ENCODE measurements at regions not wholly inside any gene's neighbourhood (a gene's known extent, or its start where the extent isn't known, plus 50 kb on each side); places are given as distances from the start of the nearest gene placed in this dataset.

GRCh38 chr14:40269436-40269835 lies 837.2 kb upstream of the FBXO33 start (continued):
- TF ChIP-seq, protein P1, sequence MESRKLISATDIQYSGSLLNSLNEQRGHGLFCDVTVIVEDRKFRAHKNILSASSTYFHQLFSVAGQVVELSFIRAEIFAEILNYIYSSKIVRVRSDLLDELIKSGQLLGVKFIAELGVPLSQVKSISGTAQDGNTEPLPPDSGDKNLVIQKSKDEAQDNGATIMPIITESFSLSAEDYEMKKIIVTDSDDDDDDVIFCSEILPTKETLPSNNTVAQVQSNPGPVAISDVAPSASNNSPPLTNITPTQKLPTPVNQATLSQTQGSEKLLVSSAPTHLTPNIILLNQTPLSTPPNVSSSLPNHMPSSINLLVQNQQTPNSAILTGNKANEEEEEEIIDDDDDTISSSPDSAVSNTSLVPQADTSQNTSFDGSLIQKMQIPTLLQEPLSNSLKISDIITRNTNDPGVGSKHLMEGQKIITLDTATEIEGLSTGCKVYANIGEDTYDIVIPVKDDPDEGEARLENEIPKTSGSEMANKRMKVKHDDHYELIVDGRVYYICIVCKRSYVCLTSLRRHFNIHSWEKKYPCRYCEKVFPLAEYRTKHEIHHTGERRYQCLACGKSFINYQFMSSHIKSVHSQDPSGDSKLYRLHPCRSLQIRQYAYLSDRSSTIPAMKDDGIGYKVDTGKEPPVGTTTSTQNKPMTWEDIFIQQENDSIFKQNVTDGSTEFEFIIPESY (IDR thresholded peaks at IDR 0.05; ENCODE audit: borderline replicate concordance, low read depth) = no peak

- no peaks in the 10 kb centered on the region for H4K20me1 ChIP-seq (ENCODE audit: insufficient read depth)
- H3K4me1 ChIP-seq (ENCODE audit: control insufficient read depth in 1 of 2, insufficient read depth in 2 of 2, low read depth in 1 of 2, low read length in 1 of 2) = no peaks in the 10 kb centered on the region
- no peak overlapping the region for H3K27ac ChIP-seq (ENCODE audit: low read depth in 2 of 2, low read length in 1 of 2)
- ChIA-PET CTCF (no interaction called here), POLR2A (no interaction called here)
- no peaks in the 10 kb centered on the region for H3K9me3 ChIP-seq
- TF ChIP-seq RFX5 (IDR thresholded peaks at IDR 0.05; ENCODE audit: low read length) (no peak), RXRA (IDR thresholded peaks at IDR 0.05; ENCODE audit: borderline replicate concordance, low read depth) (no peak), TAF1 (IDR thresholded peaks at IDR 0.05; ENCODE audit: borderline replicate concordance, low read depth, low read length) (no peak), YY1 (IDR thresholded peaks at IDR 0.05; ENCODE audit: low read depth) (no peak), NFIC (IDR thresholded peaks at IDR 0.05; ENCODE audit: borderline replicate concordance) (no peak), JUND (IDR thresholded peaks at IDR 0.05) (no peak), GABPA (IDR thresholded peaks at IDR 0.05; ENCODE audit: low read depth) (no peak), CHD2 (IDR thresholded peaks at IDR 0.05; ENCODE audit: low read length, partially characterized antibody) (no peak), POLR2AphosphoS5 (IDR thresholded peaks at IDR 0.05; ENCODE audit: low read depth, low read length) (no peak), SMC3 (IDR thresholded peaks at IDR 0.05; ENCODE audit: low read depth, low read length) (no peak), TEAD4 (IDR thresholded peaks at IDR 0.05; ENCODE audit: borderline replicate concordance, insufficient read depth) (no peak), GATA2 (CRISPR knock-in tag; IDR thresholded peaks at IDR 0.05) (no peak), FOSL2 (IDR thresholded peaks at IDR 0.05; ENCODE audit: borderline replicate concordance, low read depth) (no peak)
- TF ChIP-seq, protein P2, sequence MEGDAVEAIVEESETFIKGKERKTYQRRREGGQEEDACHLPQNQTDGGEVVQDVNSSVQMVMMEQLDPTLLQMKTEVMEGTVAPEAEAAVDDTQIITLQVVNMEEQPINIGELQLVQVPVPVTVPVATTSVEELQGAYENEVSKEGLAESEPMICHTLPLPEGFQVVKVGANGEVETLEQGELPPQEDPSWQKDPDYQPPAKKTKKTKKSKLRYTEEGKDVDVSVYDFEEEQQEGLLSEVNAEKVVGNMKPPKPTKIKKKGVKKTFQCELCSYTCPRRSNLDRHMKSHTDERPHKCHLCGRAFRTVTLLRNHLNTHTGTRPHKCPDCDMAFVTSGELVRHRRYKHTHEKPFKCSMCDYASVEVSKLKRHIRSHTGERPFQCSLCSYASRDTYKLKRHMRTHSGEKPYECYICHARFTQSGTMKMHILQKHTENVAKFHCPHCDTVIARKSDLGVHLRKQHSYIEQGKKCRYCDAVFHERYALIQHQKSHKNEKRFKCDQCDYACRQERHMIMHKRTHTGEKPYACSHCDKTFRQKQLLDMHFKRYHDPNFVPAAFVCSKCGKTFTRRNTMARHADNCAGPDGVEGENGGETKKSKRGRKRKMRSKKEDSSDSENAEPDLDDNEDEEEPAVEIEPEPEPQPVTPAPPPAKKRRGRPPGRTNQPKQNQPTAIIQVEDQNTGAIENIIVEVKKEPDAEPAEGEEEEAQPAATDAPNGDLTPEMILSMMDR (IDR thresholded peaks at IDR 0.05) = no peak
- TF ChIP-seq, protein P1 (IDR thresholded peaks at IDR 0.05; ENCODE audit: borderline replicate concordance, low read depth) = no peak
- no peaks in the 10 kb centered on the region for H3K36me3 ChIP-seq (replicated peaks in 1 of 2; ENCODE audit: control insufficient read depth in 1 of 2, insufficient read depth in 2 of 2, low read length in 1 of 2)
- no peaks in the 10 kb centered on the region for H3K27me3 ChIP-seq (ENCODE audit: insufficient read depth)
- H3K4me3 ChIP-seq (ENCODE audit: low read depth in 2 of 2, low read length in 1 of 2) = no peak overlapping the region
- DNase-seq = no peak
- no peak overlapping the region for H2AFZ ChIP-seq (ENCODE audit: low read depth)
- no peaks in the 10 kb centered on the region for H3K79me2 ChIP-seq (ENCODE audit: insufficient read depth)
- WGBS (ENCODE audit: low lambda C conversion rate) = 0% methylated on average over 2 of the region's 2 CpGs
- no peak overlapping the region for H3K9ac ChIP-seq
- H3F3A ChIP-seq (replicated peaks; ENCODE audit: insufficient read depth) = no peaks in the 10 kb centered on the region
- H3K9me2 ChIP-seq = no peaks in the 10 kb centered on the region
- no peak overlapping the region for H3K4me2 ChIP-seq
Measured at GRCh38 chr14:40268236-40268635, 836.0 kb upstream of the FBXO33 start.
